ENCODE measurements at regions not wholly inside any gene's neighbourhood (a gene's known extent, or its start where the extent isn't known, plus 50 kb on each side); places are given as distances from the start of the nearest gene placed in this dataset.
"Not testable (repeated sequence)": the region's sequence is repeated elsewhere in the genome, so short reads cannot be mapped to it uniquely, and the experiment has no call there.

GRCh38 chr2:132273585-132273984 is 111.8 kb upstream of the ANKRD30BL start:
- DNase-seq: not testable (repeated sequence)

GRCh38 chr2:132274000-132274399 is 112.2 kb upstream of the ANKRD30BL start:
- DNase-seq: no peak

GRCh38 chr2:132275396-132275795 is 113.6 kb upstream of the ANKRD30BL start:
- no peak for DNase-seq

- no peak for DNase-seq
Observed at GRCh38 chr2:132276571-132276981, 114.8 kb upstream of the ANKRD30BL start.

GRCh38 chr2:132278267-132278666 is 116.5 kb upstream of the ANKRD30BL start:
- DNase-seq: no peak

- DNase-seq: no peak
Observed at GRCh38 chr2:132279344-132279743, 117.6 kb upstream of the ANKRD30BL start.

- no peak for DNase-seq
Observed at GRCh38 chr2:132279930-132280615, 118.3 kb upstream of the ANKRD30BL start.

- no peak for DNase-seq
Observed at GRCh38 chr2:132280912-132281311, 119.2 kb upstream of the ANKRD30BL start.

- DNase-seq: not testable (repeated sequence)
Observed at GRCh38 chr2:132282104-132282503, 120.4 kb upstream of the ANKRD30BL start.

GRCh38 chr2:132282911-132283310 is 121.2 kb upstream of the ANKRD30BL start:
- DNase-seq: no peak

GRCh38 chr2:132286289-132286911 is 124.6 kb upstream of the ANKRD30BL start:
- DNase-seq: not testable (repeated sequence)

- not testable (repeated sequence) for DNase-seq
Observed at GRCh38 chr2:132287910-132288309, 126.2 kb upstream of the ANKRD30BL start.

- DNase-seq: not testable (repeated sequence)
Observed at GRCh38 chr2:132289138-132289537, 127.4 kb upstream of the ANKRD30BL start.

- DNase-seq: not testable (repeated sequence)
Observed at GRCh38 chr2:132289812-132290211, 126.8 kb upstream of the GPR39 start.

GRCh38 chr2:132300592-132301378 is 115.8 kb upstream of the GPR39 start:
- DNase-seq: not testable (repeated sequence)

GRCh38 chr2:132304661-132305380 is 111.8 kb upstream of the GPR39 start:
- not testable (repeated sequence) for DNase-seq

GRCh38 chr2:132307613-132308198 is 108.9 kb upstream of the GPR39 start:
- DNase-seq: not testable (repeated sequence)

- not testable (repeated sequence) for DNase-seq
Observed at GRCh38 chr2:132309203-132309602, 107.4 kb upstream of the GPR39 start.

GRCh38 chr2:132315546-132315945 is 101.1 kb upstream of the GPR39 start:
- DNase-seq: not testable (repeated sequence)

GRCh38 chr2:132317026-132317680 is 99.5 kb upstream of the GPR39 start:
- DNase-seq: not testable (repeated sequence)

GRCh38 chr2:132318481-132318880 is 98.1 kb upstream of the GPR39 start:
- DNase-seq: not testable (repeated sequence)

GRCh38 chr2:132324005-132324404 is 92.6 kb upstream of the GPR39 start:
- DNase-seq: not testable (repeated sequence)
